ENCODE measurements at regions not wholly inside any gene's neighbourhood (a gene's known extent, or its start where the extent isn't known, plus 50 kb on each side); places are given as distances from the start of the nearest gene placed in this dataset.

DNA sequence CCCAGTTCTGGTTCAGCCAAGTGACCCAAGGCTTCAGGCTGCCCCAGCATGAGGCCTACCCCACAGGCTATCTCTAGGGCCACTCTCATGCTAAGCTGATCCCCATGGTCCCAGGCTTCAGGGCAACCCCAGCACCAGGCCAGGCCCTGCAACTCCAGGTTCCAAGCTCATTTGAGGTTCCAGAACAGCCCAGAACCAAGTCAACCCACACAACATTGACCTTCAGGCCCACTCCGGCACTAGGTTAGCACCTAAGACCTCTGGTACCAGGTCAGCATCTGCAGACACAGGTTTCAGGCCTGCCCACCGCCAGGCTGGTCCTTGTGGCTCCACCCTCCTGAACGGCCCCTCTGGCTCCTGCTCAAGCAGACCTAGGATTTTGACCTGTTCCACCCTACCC is 421.2 kb downstream of the CDH11 start:
- TF ChIP-seq, protein P1, sequence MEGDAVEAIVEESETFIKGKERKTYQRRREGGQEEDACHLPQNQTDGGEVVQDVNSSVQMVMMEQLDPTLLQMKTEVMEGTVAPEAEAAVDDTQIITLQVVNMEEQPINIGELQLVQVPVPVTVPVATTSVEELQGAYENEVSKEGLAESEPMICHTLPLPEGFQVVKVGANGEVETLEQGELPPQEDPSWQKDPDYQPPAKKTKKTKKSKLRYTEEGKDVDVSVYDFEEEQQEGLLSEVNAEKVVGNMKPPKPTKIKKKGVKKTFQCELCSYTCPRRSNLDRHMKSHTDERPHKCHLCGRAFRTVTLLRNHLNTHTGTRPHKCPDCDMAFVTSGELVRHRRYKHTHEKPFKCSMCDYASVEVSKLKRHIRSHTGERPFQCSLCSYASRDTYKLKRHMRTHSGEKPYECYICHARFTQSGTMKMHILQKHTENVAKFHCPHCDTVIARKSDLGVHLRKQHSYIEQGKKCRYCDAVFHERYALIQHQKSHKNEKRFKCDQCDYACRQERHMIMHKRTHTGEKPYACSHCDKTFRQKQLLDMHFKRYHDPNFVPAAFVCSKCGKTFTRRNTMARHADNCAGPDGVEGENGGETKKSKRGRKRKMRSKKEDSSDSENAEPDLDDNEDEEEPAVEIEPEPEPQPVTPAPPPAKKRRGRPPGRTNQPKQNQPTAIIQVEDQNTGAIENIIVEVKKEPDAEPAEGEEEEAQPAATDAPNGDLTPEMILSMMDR (IDR thresholded peaks at IDR 0.05) = no peak
- TF ChIP-seq POLR2A (IDR thresholded peaks at IDR 0.05) = no peak

All from uterus (tissue), 2 donors.